Cerebellar cortex (tissue), 1 donor: ENCODE measurements at regions not wholly inside any gene's neighbourhood (a gene's known extent, or its start where the extent isn't known, plus 50 kb on each side); places are given as distances from the start of the nearest gene placed in this dataset.
A peak's percentile ranks its signal among the peaks of the same experiment; 100 is the strongest.
"Not testable (repeated sequence)": the region's sequence is repeated elsewhere in the genome, so short reads cannot be mapped to it uniquely, and the experiment has no call there.

Experiments used
- DNase-seq: peaks from one replicate; pipeline ENCODE4 v3.0.0-alpha.2; 2015; ENCODE audit warnings: low spot score

GRCh38 chr10:108348215-108348614 lies 1183.7 kb upstream of the SORCS1 start:
- no peak for DNase-seq

- peak; percentile 84 for DNase-seq
Measured at GRCh38 chr10:108346066-108346465, 1181.6 kb upstream of the SORCS1 start.

GRCh38 chr10:108338146-108338545 lies 1173.6 kb upstream of the SORCS1 start:
- no peak for DNase-seq

GRCh38 chr10:108336836-108337235 lies 1172.3 kb upstream of the SORCS1 start:
- DNase-seq = no peak

- DNase-seq = no peak
Measured at GRCh38 chr10:108327706-108328105, 1163.2 kb upstream of the SORCS1 start.

GRCh38 chr10:108323274-108323798 lies 1158.8 kb upstream of the SORCS1 start:
- no peak for DNase-seq

GRCh38 chr10:108319434-108320222 lies 1155.1 kb upstream of the SORCS1 start:
- DNase-seq = no peak

- DNase-seq = not testable (repeated sequence)
Measured at GRCh38 chr10:108315636-108316035, 1151.1 kb upstream of the SORCS1 start.

- DNase-seq = no peak
Measured at GRCh38 chr10:108307925-108308312, 1143.4 kb upstream of the SORCS1 start.

- DNase-seq = no peak
Measured at GRCh38 chr10:108307250-108307924, 1142.9 kb upstream of the SORCS1 start.

GRCh38 chr10:108303149-108303548 lies 1138.6 kb upstream of the SORCS1 start:
- DNase-seq = no peak

GRCh38 chr10:108301002-108301401 lies 1136.5 kb upstream of the SORCS1 start:
- DNase-seq = no peak

GRCh38 chr10:108290823-108291222 lies 1126.3 kb upstream of the SORCS1 start:
- no peak for DNase-seq

GRCh38 chr10:108275895-108276685 lies 1111.6 kb upstream of the SORCS1 start:
- DNase-seq = no peak

GRCh38 chr10:108260383-108260906 lies 1095.9 kb upstream of the SORCS1 start:
- DNase-seq = no peak

- no peak for DNase-seq
Measured at GRCh38 chr10:108254089-108254488, 1089.6 kb upstream of the SORCS1 start.

GRCh38 chr10:108252771-108253170 lies 1088.3 kb upstream of the SORCS1 start:
- no peak for DNase-seq

GRCh38 chr10:108250936-108251620 lies 1086.6 kb upstream of the SORCS1 start:
- no peak for DNase-seq

GRCh38 chr10:108249940-108250339 lies 1085.4 kb upstream of the SORCS1 start:
- DNase-seq = no peak

GRCh38 chr10:108244443-108245228 lies 1080.1 kb upstream of the SORCS1 start:
- DNase-seq = no peak

GRCh38 chr10:108241166-108241565 lies 1076.7 kb upstream of the SORCS1 start:
- no peak for DNase-seq
